ENCODE measurements at regions not wholly inside any gene's neighbourhood (a gene's known extent, or its start where the extent isn't known, plus 50 kb on each side); places are given as distances from the start of the nearest gene placed in this dataset.
A peak's percentile ranks its signal among the peaks of the same experiment; 100 is the strongest.
"Not testable (repeated sequence)": the region's sequence is repeated elsewhere in the genome, so short reads cannot be mapped to it uniquely, and the experiment has no call there.

GRCh38 chr12:131408036-131408365, 302.9 kb upstream of the SFSWAP start:
- no peak overlapping the region for H3K4me3 Mint-ChIP-seq (ENCODE audit: unreplicated experiment)
- no peak for DNase-seq (ENCODE audit: low spot score)
- TF ChIP-seq CTCF (IDR thresholded peaks at IDR 0.05; ENCODE audit: unreplicated experiment), result no peak
- H3K4me1 Mint-ChIP-seq (ENCODE audit: unreplicated experiment), result peaks cover 4% of the 10 kb centered on the region
- H3K36me3 Mint-ChIP-seq (ENCODE audit: low read depth, unreplicated experiment), result no peaks in the 10 kb centered on the region
- H3K27me3 Mint-ChIP-seq (ENCODE audit: unreplicated experiment), result peaks cover 5% of the 10 kb centered on the region
- no peaks in the 10 kb centered on the region for H3K9me3 Mint-ChIP-seq (ENCODE audit: unreplicated experiment)
- H3K27ac Mint-ChIP-seq (ENCODE audit: unreplicated experiment), result no peak overlapping the region

GRCh38 chr12:131408484-131408883, 302.4 kb upstream of the SFSWAP start:
- no peak overlapping the region for H3K27ac Mint-ChIP-seq (ENCODE audit: unreplicated experiment)
- no peaks in the 10 kb centered on the region for H3K9me3 Mint-ChIP-seq (ENCODE audit: unreplicated experiment)

GRCh38 chr12:131409211-131409610, 301.7 kb upstream of the SFSWAP start:
- no peak for DNase-seq (ENCODE audit: low spot score)
- H3K9me3 Mint-ChIP-seq (ENCODE audit: unreplicated experiment), result no peaks in the 10 kb centered on the region
- H3K27ac Mint-ChIP-seq (ENCODE audit: unreplicated experiment), result no peak overlapping the region
- H3K27me3 Mint-ChIP-seq (ENCODE audit: unreplicated experiment), result peaks cover 5% of the 10 kb centered on the region
- H3K4me1 Mint-ChIP-seq (ENCODE audit: unreplicated experiment), result peaks cover 4% of the 10 kb centered on the region
- H3K4me3 Mint-ChIP-seq (ENCODE audit: unreplicated experiment), result no peak overlapping the region
- TF ChIP-seq CTCF (IDR thresholded peaks at IDR 0.05; ENCODE audit: unreplicated experiment), result no peak
- H3K36me3 Mint-ChIP-seq (ENCODE audit: low read depth, unreplicated experiment), result no peaks in the 10 kb centered on the region

More at GRCh38 chr12:131408484-131408883, 302.4 kb upstream of the SFSWAP start:
- Mint-ChIP-seq H3K36me3 (ENCODE audit: low read depth, unreplicated experiment) (no peaks in the 10 kb centered on the region), H3K27me3 (ENCODE audit: unreplicated experiment) (peaks cover 5% of the 10 kb centered on the region), H3K4me3 (ENCODE audit: unreplicated experiment) (no peak overlapping the region), H3K4me1 (ENCODE audit: unreplicated experiment) (peaks cover 4% of the 10 kb centered on the region)
- no peak for TF ChIP-seq CTCF (IDR thresholded peaks at IDR 0.05; ENCODE audit: unreplicated experiment)
- DNase-seq (ENCODE audit: low spot score), result no peak

- not testable (repeated sequence) for H3K9me3 Mint-ChIP-seq (ENCODE audit: unreplicated experiment); H3K36me3 Mint-ChIP-seq (ENCODE audit: low read depth, unreplicated experiment); DNase-seq (ENCODE audit: low spot score); H3K4me1 Mint-ChIP-seq (ENCODE audit: unreplicated experiment); H3K27me3 Mint-ChIP-seq (ENCODE audit: unreplicated experiment); H3K27ac Mint-ChIP-seq (ENCODE audit: unreplicated experiment)
- H3K4me3 Mint-ChIP-seq (ENCODE audit: unreplicated experiment), result peak overlapping the region; percentile 65
Measured at GRCh38 chr12:131411827-131412226, 299.1 kb upstream of the SFSWAP start.

GRCh38 chr12:131413006-131413405, 297.9 kb upstream of the SFSWAP start:
- peaks cover 4% of the 10 kb centered on the region for H3K4me1 Mint-ChIP-seq (ENCODE audit: unreplicated experiment)
- TF ChIP-seq CTCF (IDR thresholded peaks at IDR 0.05; ENCODE audit: unreplicated experiment), result no peak
- H3K36me3 Mint-ChIP-seq (ENCODE audit: low read depth, unreplicated experiment), result no peaks in the 10 kb centered on the region
- peaks cover 6% of the 10 kb centered on the region for H3K9me3 Mint-ChIP-seq (ENCODE audit: unreplicated experiment)
- no peak overlapping the region for H3K27ac Mint-ChIP-seq (ENCODE audit: unreplicated experiment)
- no peak overlapping the region for H3K4me3 Mint-ChIP-seq (ENCODE audit: unreplicated experiment)
- DNase-seq (ENCODE audit: low spot score), result no peak
- H3K27me3 Mint-ChIP-seq (ENCODE audit: unreplicated experiment), result peaks cover 7% of the 10 kb centered on the region

- H3K27me3 Mint-ChIP-seq (ENCODE audit: unreplicated experiment), result peaks cover 7% of the 10 kb centered on the region
- no peak overlapping the region for H3K4me3 Mint-ChIP-seq (ENCODE audit: unreplicated experiment)
- H3K4me1 Mint-ChIP-seq (ENCODE audit: unreplicated experiment), result peaks cover 4% of the 10 kb centered on the region
- no peaks in the 10 kb centered on the region for H3K36me3 Mint-ChIP-seq (ENCODE audit: low read depth, unreplicated experiment)
- peaks cover 10% of the 10 kb centered on the region for H3K9me3 Mint-ChIP-seq (ENCODE audit: unreplicated experiment)
- DNase-seq (ENCODE audit: low spot score), result no peak
- TF ChIP-seq CTCF (IDR thresholded peaks at IDR 0.05; ENCODE audit: unreplicated experiment), result no peak
- no peak overlapping the region for H3K27ac Mint-ChIP-seq (ENCODE audit: unreplicated experiment)
Measured at GRCh38 chr12:131413471-131413870, 297.4 kb upstream of the SFSWAP start.

GRCh38 chr12:131414155-131414922, 296.6 kb upstream of the SFSWAP start:
- H3K4me3 Mint-ChIP-seq (ENCODE audit: unreplicated experiment); H3K27me3 Mint-ChIP-seq (ENCODE audit: unreplicated experiment); H3K27ac Mint-ChIP-seq (ENCODE audit: unreplicated experiment); H3K36me3 Mint-ChIP-seq (ENCODE audit: low read depth, unreplicated experiment); H3K4me1 Mint-ChIP-seq (ENCODE audit: unreplicated experiment); DNase-seq (ENCODE audit: low spot score): not testable (repeated sequence)
- H3K9me3 Mint-ChIP-seq (ENCODE audit: unreplicated experiment), result peaks cover 11% of the 10 kb centered on the region
